ENCODE measurements at regions not wholly inside any gene's neighbourhood (a gene's known extent, or its start where the extent isn't known, plus 50 kb on each side); places are given as distances from the start of the nearest gene placed in this dataset.

DNA sequence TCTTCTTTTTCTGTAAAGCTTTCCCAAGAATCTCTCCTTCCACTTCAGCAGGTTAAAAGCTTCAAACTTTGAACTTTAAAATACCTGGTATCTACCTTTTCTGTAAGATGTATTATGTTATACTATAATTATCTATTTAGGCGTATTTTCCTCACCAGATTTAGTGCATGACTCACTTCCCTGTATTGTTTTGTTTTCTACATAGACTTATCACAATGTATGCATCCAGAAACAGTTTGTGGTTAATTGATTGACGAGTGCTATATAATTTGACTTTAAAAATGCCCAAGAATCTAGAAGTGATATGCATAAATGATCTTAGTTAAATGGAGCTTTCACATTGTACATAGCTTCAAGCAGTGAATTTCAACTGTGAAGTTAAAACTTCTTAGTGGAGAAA, 473.9 kb upstream of the CDH2 start:
- TF ChIP-seq, protein P1, sequence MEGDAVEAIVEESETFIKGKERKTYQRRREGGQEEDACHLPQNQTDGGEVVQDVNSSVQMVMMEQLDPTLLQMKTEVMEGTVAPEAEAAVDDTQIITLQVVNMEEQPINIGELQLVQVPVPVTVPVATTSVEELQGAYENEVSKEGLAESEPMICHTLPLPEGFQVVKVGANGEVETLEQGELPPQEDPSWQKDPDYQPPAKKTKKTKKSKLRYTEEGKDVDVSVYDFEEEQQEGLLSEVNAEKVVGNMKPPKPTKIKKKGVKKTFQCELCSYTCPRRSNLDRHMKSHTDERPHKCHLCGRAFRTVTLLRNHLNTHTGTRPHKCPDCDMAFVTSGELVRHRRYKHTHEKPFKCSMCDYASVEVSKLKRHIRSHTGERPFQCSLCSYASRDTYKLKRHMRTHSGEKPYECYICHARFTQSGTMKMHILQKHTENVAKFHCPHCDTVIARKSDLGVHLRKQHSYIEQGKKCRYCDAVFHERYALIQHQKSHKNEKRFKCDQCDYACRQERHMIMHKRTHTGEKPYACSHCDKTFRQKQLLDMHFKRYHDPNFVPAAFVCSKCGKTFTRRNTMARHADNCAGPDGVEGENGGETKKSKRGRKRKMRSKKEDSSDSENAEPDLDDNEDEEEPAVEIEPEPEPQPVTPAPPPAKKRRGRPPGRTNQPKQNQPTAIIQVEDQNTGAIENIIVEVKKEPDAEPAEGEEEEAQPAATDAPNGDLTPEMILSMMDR (IDR thresholded peaks at IDR 0.05): no peak
- no peak for TF ChIP-seq POLR2A (IDR thresholded peaks at IDR 0.05)
